ENCODE measurements at regions not wholly inside any gene's neighbourhood (a gene's known extent, or its start where the extent isn't known, plus 50 kb on each side); places are given as distances from the start of the nearest gene placed in this dataset.
"Not testable (repeated sequence)": the region's sequence is repeated elsewhere in the genome, so short reads cannot be mapped to it uniquely, and the experiment has no call there.

- Histone ChIP-seq H3K36me3 (ENCODE audit: low read length) (peaks cover 7% of the 10 kb centered on the region; the same call in 1 of the 2 replicates), H2AFZ (ENCODE audit: low read depth, low read length, severe bottlenecking) (no peak overlapping the region), H4K20me1 (ENCODE audit: low read depth, low read length) (no peaks in the 10 kb centered on the region), H3K9me3 (ENCODE audit: insufficient read depth, low read length) (peaks cover 28% of the 10 kb centered on the region; the same call in 1 of the 2 replicates), H3F3A (ENCODE audit: insufficient read depth) (no peaks in the 10 kb centered on the region), H3K27me3 (ENCODE audit: low read length) (no peaks in the 10 kb centered on the region), H3K4me3 (ENCODE audit: insufficient read depth, low read length, poor library complexity, severe bottlenecking) (no peak overlapping the region), H3K9ac (ENCODE audit: low read length) (no peak overlapping the region), H3K9me2 (replicated peaks; ENCODE audit: insufficient read depth, low read length) (no peaks in the 10 kb centered on the region), H3K79me2 (ENCODE audit: insufficient read depth, low read length) (no peaks in the 10 kb centered on the region), H3K4me2 (ENCODE audit: low read depth, low read length, poor library complexity, severe bottlenecking) (no peak overlapping the region), H3K27ac (ENCODE audit: low read depth, low read length) (no peak overlapping the region)
- no peak for TF ChIP-seq CTCF (IDR thresholded peaks at IDR 0.05; ENCODE audit: insufficient read depth, low read length, poor library complexity, severe bottlenecking)
- TF ChIP-seq EZH2phosphoT487 (conservative IDR thresholded peaks at IDR 0.05; ENCODE audit: low read length): no peak
Observed at GRCh38 chr12:47610686-47611252, 95.1 kb downstream of the RPAP3 start.

- Histone ChIP-seq H3F3A (ENCODE audit: insufficient read depth) (no peaks in the 10 kb centered on the region), H3K9me3 (ENCODE audit: insufficient read depth, low read length) (peaks cover 28% of the 10 kb centered on the region; the same call in 1 of the 2 replicates), H3K9ac (ENCODE audit: low read length) (no peak overlapping the region), H2AFZ (ENCODE audit: low read depth, low read length, severe bottlenecking) (no peak overlapping the region), H3K4me2 (ENCODE audit: low read depth, low read length, poor library complexity, severe bottlenecking) (no peak overlapping the region), H3K36me3 (ENCODE audit: low read length) (peaks cover 7% of the 10 kb centered on the region; the same call in 1 of the 2 replicates), H3K4me3 (ENCODE audit: insufficient read depth, low read length, poor library complexity, severe bottlenecking) (no peak overlapping the region), H3K79me2 (ENCODE audit: insufficient read depth, low read length) (no peaks in the 10 kb centered on the region), H3K9me2 (replicated peaks; ENCODE audit: insufficient read depth, low read length) (no peaks in the 10 kb centered on the region), H3K27ac (ENCODE audit: low read depth, low read length) (no peak overlapping the region), H4K20me1 (ENCODE audit: low read depth, low read length) (no peaks in the 10 kb centered on the region), H3K27me3 (ENCODE audit: low read length) (no peaks in the 10 kb centered on the region)
- TF ChIP-seq CTCF (IDR thresholded peaks at IDR 0.05; ENCODE audit: insufficient read depth, low read length, poor library complexity, severe bottlenecking) (no peak), EZH2phosphoT487 (conservative IDR thresholded peaks at IDR 0.05; ENCODE audit: low read length) (no peak)
Observed at GRCh38 chr12:47609806-47610205, 96.0 kb downstream of the RPAP3 start.

GRCh38 chr12:47608671-47609070 is 97.2 kb downstream of the RPAP3 start:
- not testable (repeated sequence) for H3K4me3 ChIP-seq (ENCODE audit: insufficient read depth, low read length, poor library complexity, severe bottlenecking); H3K27ac ChIP-seq (ENCODE audit: low read depth, low read length); H3K36me3 ChIP-seq (ENCODE audit: low read length); H3K9me2 ChIP-seq (replicated peaks; ENCODE audit: insufficient read depth, low read length); H3K9ac ChIP-seq (ENCODE audit: low read length); H2AFZ ChIP-seq (ENCODE audit: low read depth, low read length, severe bottlenecking); H4K20me1 ChIP-seq (ENCODE audit: low read depth, low read length); H3K4me2 ChIP-seq (ENCODE audit: low read depth, low read length, poor library complexity, severe bottlenecking); H3F3A ChIP-seq (ENCODE audit: insufficient read depth); H3K27me3 ChIP-seq (ENCODE audit: low read length); H3K79me2 ChIP-seq (ENCODE audit: insufficient read depth, low read length)
- H3K9me3 ChIP-seq (ENCODE audit: insufficient read depth, low read length): peaks cover 23% of the 10 kb centered on the region; the same call in 1 of the 2 replicates

- no peak for TF ChIP-seq EZH2phosphoT487 (conservative IDR thresholded peaks at IDR 0.05; ENCODE audit: low read length)
- no peak for TF ChIP-seq CTCF (IDR thresholded peaks at IDR 0.05; ENCODE audit: insufficient read depth, low read length, poor library complexity, severe bottlenecking)
- H3K4me3 ChIP-seq (ENCODE audit: insufficient read depth, low read length, poor library complexity, severe bottlenecking): no peak overlapping the region
- H3K36me3 ChIP-seq (ENCODE audit: low read length): no peaks in the 10 kb centered on the region
- no peaks in the 10 kb centered on the region for H3K27me3 ChIP-seq (ENCODE audit: low read length)
- H3K27ac ChIP-seq (ENCODE audit: low read depth, low read length): no peak overlapping the region
- peaks cover 10% of the 10 kb centered on the region; the same call in 1 of the 2 replicates for H3K9me3 ChIP-seq (ENCODE audit: insufficient read depth, low read length)
- H3K79me2 ChIP-seq (ENCODE audit: insufficient read depth, low read length): no peaks in the 10 kb centered on the region
- H3F3A ChIP-seq (ENCODE audit: insufficient read depth): no peaks in the 10 kb centered on the region
- no peak overlapping the region for H2AFZ ChIP-seq (ENCODE audit: low read depth, low read length, severe bottlenecking)
- H4K20me1 ChIP-seq (ENCODE audit: low read depth, low read length): no peaks in the 10 kb centered on the region
- H3K9me2 ChIP-seq (replicated peaks; ENCODE audit: insufficient read depth, low read length): no peaks in the 10 kb centered on the region
- no peak overlapping the region for H3K4me2 ChIP-seq (ENCODE audit: low read depth, low read length, poor library complexity, severe bottlenecking)
- H3K9ac ChIP-seq (ENCODE audit: low read length): no peak overlapping the region
Observed at GRCh38 chr12:47604221-47604873, 101.5 kb downstream of the RPAP3 start.
